H9 (cell line): ENCODE measurements at regions not wholly inside any gene's neighbourhood (a gene's known extent, or its start where the extent isn't known, plus 50 kb on each side); places are given as distances from the start of the nearest gene placed in this dataset.

Experiments
- DNase-seq: peaks from one replicate; pipeline ENCODE4 v3.0.0-alpha.2; 2017
- H2AFZ ChIP-seq: one replicate; pipeline ENCODE4 v1.6.1; 2013; ENCODE audit warnings: mild to moderate bottlenecking, low read length, control low read depth, moderate library complexity
- H2AK5ac ChIP-seq: 2 replicates; pipeline ENCODE4 v1.6.1; 2013; ENCODE audit warnings: low read length, control low read depth, mixed read lengths; ENCODE audit not compliant: insufficient read length
- H2BK120ac ChIP-seq: one replicate; pipeline ENCODE4 v1.6.1; 2013; ENCODE audit warnings: low read depth, mild to moderate bottlenecking, low read length, control low read depth, inconsistent platforms; ENCODE audit not compliant: poor library complexity, severe bottlenecking
- H2BK12ac ChIP-seq: 2 replicates; pipeline ENCODE4 v1.6.1; 2013; ENCODE audit warnings: low read length, control low read depth, mixed read lengths, low read depth; ENCODE audit not compliant: insufficient read length
- H2BK15ac ChIP-seq: 2 replicates; pipeline ENCODE4 v1.6.1; 2013; ENCODE audit warnings: low read depth, low read length, control low read depth
- H2BK20ac ChIP-seq: one replicate; pipeline ENCODE4 v1.6.1; 2013; ENCODE audit warnings: low read depth, mild to moderate bottlenecking, low read length, control low read depth, inconsistent platforms; ENCODE audit not compliant: poor library complexity, severe bottlenecking
- H2BK5ac ChIP-seq: 2 replicates; pipeline ENCODE4 v1.6.1; 2013; ENCODE audit warnings: low read length, control low read depth, mixed read lengths; ENCODE audit not compliant: insufficient read length
- H3K14ac ChIP-seq: 2 replicates; pipeline ENCODE4 v1.6.1; 2013; ENCODE audit warnings: low read length, control low read depth; ENCODE audit not compliant: insufficient read depth
- H3K18ac ChIP-seq: 2 replicates; pipeline ENCODE4 v1.6.1; 2013; ENCODE audit warnings: low read depth, mild to moderate bottlenecking, mixed read lengths, low read length, control low read depth; ENCODE audit not compliant: insufficient read length
- H3K23ac ChIP-seq: 2 replicates; pipeline ENCODE4 v1.6.1; 2013; ENCODE audit warnings: low read length, control low read depth, mixed read lengths, low read depth; ENCODE audit not compliant: insufficient read length
- H3K23me2 ChIP-seq: 2 replicates; pipeline ENCODE4 v1.6.1; 2013; ENCODE audit warnings: low read depth, mild to moderate bottlenecking, mixed read lengths, low read length, control low read depth; ENCODE audit not compliant: insufficient read length, poor library complexity, severe bottlenecking
- H3K27ac ChIP-seq: 2 replicates; pipeline ENCODE4 v1.5.1; 2013; ENCODE audit warnings: low read length, control low read depth, mixed read lengths, low read depth; ENCODE audit not compliant: insufficient read length
- H3K27me3 ChIP-seq: 2 replicates; pipeline ENCODE4 v1.6.1; 2013; ENCODE audit warnings: low read length, control low read depth, inconsistent platforms; ENCODE audit not compliant: insufficient read depth
- H3K4ac ChIP-seq: 2 replicates; pipeline ENCODE4 v1.6.1; 2013; ENCODE audit warnings: low read depth, mild to moderate bottlenecking, control low read depth, inconsistent platforms, low read length, moderate library complexity
- H3K4me1 ChIP-seq: 2 replicates; pipeline ENCODE4 v1.6.1; 2013; ENCODE audit warnings: low read length, control low read depth, inconsistent platforms; ENCODE audit not compliant: insufficient read depth
- H3K4me2 ChIP-seq: 2 replicates; pipeline ENCODE4 v1.6.1; 2013; ENCODE audit warnings: low read length, control low read depth, mixed read lengths; ENCODE audit not compliant: insufficient read length, insufficient read depth
- H3K56ac ChIP-seq: 2 replicates; pipeline ENCODE4 v1.6.1; 2013; ENCODE audit warnings: low read depth, mild to moderate bottlenecking, mixed read lengths, low read length, control low read depth; ENCODE audit not compliant: insufficient read length
- H3K79me1 ChIP-seq: 2 replicates; pipeline ENCODE4 v1.6.1; 2013; ENCODE audit warnings: low read depth, mild to moderate bottlenecking, moderate library complexity, low read length, control low read depth, inconsistent platforms; ENCODE audit not compliant: insufficient read depth, poor library complexity, severe bottlenecking
- H3K79me2 ChIP-seq: 2 replicates; pipeline ENCODE4 v1.6.1; 2013; ENCODE audit warnings: low read length, control low read depth, inconsistent platforms; ENCODE audit not compliant: insufficient read depth
- H3K9ac ChIP-seq: 2 replicates; pipeline ENCODE4 v1.6.1; 2013; ENCODE audit warnings: low read length, control low read depth, mixed read lengths; ENCODE audit not compliant: insufficient read length; ENCODE audit errors: extremely low read depth
- H3K9me3 ChIP-seq: one replicate; pipeline ENCODE4 v1.6.1; 2013; ENCODE audit warnings: low read depth, low read length, inconsistent platforms; ENCODE audit not compliant: control insufficient read depth
- H3T11ph ChIP-seq: one replicate; pipeline ENCODE4 v1.6.1; 2013; ENCODE audit warnings: mild to moderate bottlenecking, low read length, control low read depth, inconsistent platforms
- H4K20me1 ChIP-seq: one replicate; pipeline ENCODE4 v1.6.1; 2013; ENCODE audit not compliant: control insufficient read depth, insufficient read length, insufficient read depth
- H4K5ac ChIP-seq: 2 replicates; pipeline ENCODE4 v1.6.1; 2013; ENCODE audit warnings: low read depth, mild to moderate bottlenecking, mixed read lengths, low read length, control low read depth; ENCODE audit not compliant: insufficient read length
- H4K8ac ChIP-seq: replicated peaks from 2 replicates; pipeline ENCODE4 v1.6.1; 2013; ENCODE audit warnings: low read length, control low read depth, mixed read lengths, low read depth; ENCODE audit not compliant: insufficient read length
- H4K91ac ChIP-seq: 2 replicates; pipeline ENCODE4 v1.6.1; 2013; ENCODE audit warnings: low read depth, mild to moderate bottlenecking, moderate library complexity, mixed read lengths, low read length, control low read depth; ENCODE audit not compliant: insufficient read length
- H3K27ac Mint-ChIP-seq, 3 experiments: 2 replicates in 2 of 3; 3 replicates in 1 of 3; pipeline ENCODE4 v1.8.0; 2020 to 2021; ENCODE audit warnings: mixed read lengths in 3 of 3, mild to moderate bottlenecking in 1 of 3, moderate library complexity in 1 of 3
- H3K27me3 Mint-ChIP-seq: 2 replicates; pipeline ENCODE4 v1.8.0; 2021; ENCODE audit warnings: low read depth, mild to moderate bottlenecking, moderate library complexity, mixed read lengths
- H3K36me3 Mint-ChIP-seq, 3 experiments: 2 replicates in 2 of 3; 3 replicates in 1 of 3; pipeline ENCODE4 v1.8.0; 2020 to 2021; ENCODE audit warnings: low read depth in 3 of 3, mixed read lengths in 3 of 3; ENCODE audit not compliant: insufficient read depth in 1 of 3
- H3K4me1 Mint-ChIP-seq, 2 experiments: 2 replicates each; pipeline ENCODE4 v1.8.0; 2020; ENCODE audit warnings: mixed read lengths in 2 of 2
- H3K4me3 Mint-ChIP-seq, 2 experiments: 2 replicates in 1 of 2; 3 replicates in 1 of 2; pipeline ENCODE4 v1.8.0; 2020 to 2021; ENCODE audit warnings: mild to moderate bottlenecking in 2 of 2, mixed read lengths in 2 of 2, moderate library complexity in 1 of 2
- H3K9me3 Mint-ChIP-seq, 2 experiments: 2 replicates in 1 of 2; 3 replicates in 1 of 2; pipeline ENCODE4 v1.8.0; 2020; ENCODE audit warnings: mild to moderate bottlenecking in 2 of 2, mixed read lengths in 2 of 2, moderate library complexity in 1 of 2
- CTCF ChIP-seq: fragments of 200-600 bp; sonication (generic); conservative IDR thresholded peaks from 3 replicates; pipeline ENCODE4 v1.8.0; 2021; ENCODE audit warnings: antibody characterized with exemption, mild to moderate bottlenecking
- WGBS: extraction: QIAGEN DNeasy Blood & Tissue Kit; methylation state at CpG from one replicate; pipeline ENCODE4 v1.1.7; 2013; ENCODE audit warnings: missing lambda C conversion rate, low lambda C conversion rate, mixed read lengths; ENCODE audit not compliant: insufficient read length; ENCODE audit errors: extremely low coverage; 5-methylcytosine and 5-hydroxymethylcytosine counted together

- H3K23me2 ChIP-seq, result no peaks in the 10 kb centered on the region
- TF ChIP-seq CTCF, result no peak
- Mint-ChIP-seq H3K4me1 (peaks cover 8 to 11% of the 10 kb centered on the region in 2 experiments), H3K27ac (no peak overlapping the region), H3K4me3 (no peak overlapping the region), H3K36me3 (no peaks in the 10 kb centered on the region), H3K27me3 (peaks cover 18% of the 10 kb centered on the region), H3K9me3 (no peaks in the 10 kb centered on the region)
- H3K14ac ChIP-seq, result no peak overlapping the region
- no peak overlapping the region for H4K91ac ChIP-seq
- no peak overlapping the region for H3K4ac ChIP-seq
- no peak overlapping the region for H2BK12ac ChIP-seq
- no peaks in the 10 kb centered on the region for H3K4me1 ChIP-seq
- H2BK15ac ChIP-seq, result no peak overlapping the region
- H3K18ac ChIP-seq, result no peak overlapping the region
- no peaks in the 10 kb centered on the region for H3K9me3 ChIP-seq
- no peak overlapping the region for H3T11ph ChIP-seq
- H3K23ac ChIP-seq, result no peak overlapping the region
- no peak overlapping the region for H4K5ac ChIP-seq
- no peak overlapping the region for H3K9ac ChIP-seq
- DNase-seq, result no peak
- H4K8ac ChIP-seq, result no peak overlapping the region
- H3K79me2 ChIP-seq, result no peaks in the 10 kb centered on the region
- no peak overlapping the region for H3K4me2 ChIP-seq
- H2BK5ac ChIP-seq, result no peak overlapping the region
- WGBS, result no CpG with 5 or more reads among the region's 6 CpGs
- H2AFZ ChIP-seq, result no peak overlapping the region
- no peak overlapping the region for H2AK5ac ChIP-seq
- no peak overlapping the region for H3K27ac ChIP-seq
- no peaks in the 10 kb centered on the region for H3K79me1 ChIP-seq
- H3K27me3 ChIP-seq, result no peaks in the 10 kb centered on the region
- no peaks in the 10 kb centered on the region for H4K20me1 ChIP-seq
- no peak overlapping the region for H2BK120ac ChIP-seq
- no peak overlapping the region for H3K56ac ChIP-seq
- H2BK20ac ChIP-seq, result no peak overlapping the region
These were observed 77.9 kb upstream of the SDK2 start for GRCh38 chr17:73722165-73722564.
